ENCODE measurements at regions not wholly inside any gene's neighbourhood (a gene's known extent, or its start where the extent isn't known, plus 50 kb on each side); places are given as distances from the start of the nearest gene placed in this dataset.
A peak's percentile ranks its signal among the peaks of the same experiment; 100 is the strongest.

- TF ChIP-seq NFYA (IDR thresholded peaks at IDR 0.05; ENCODE audit: borderline replicate concordance, low read depth, low read length) (no peak), NR2F1 (conservative IDR thresholded peaks at IDR 0.05) (no peak; the same call in 1 of the 2 replicates), TCF12 (IDR thresholded peaks at IDR 0.05; ENCODE audit: low read depth, low read length) (0 out of 2 replicates have a peak, but pooled peaks have one; percentile 10), STAT3 (IDR thresholded peaks at IDR 0.05; ENCODE audit: low read depth, low read length) (no peak), BACH1 (IDR thresholded peaks at IDR 0.05; ENCODE audit: borderline replicate concordance) (peak; percentile 49; the same call in 1 of the 2 replicates)
These were observed 51.5 kb upstream of the MTHFD1L start (continued) for GRCh38 chr6:150813993-150814359.

Measured in GM12878 (cell line).